PC-3 (cell line): ENCODE measurements at regions not wholly inside any gene's neighbourhood (a gene's known extent, or its start where the extent isn't known, plus 50 kb on each side); places are given as distances from the start of the nearest gene placed in this dataset.
A peak's percentile ranks its signal among the peaks of the same experiment; 100 is the strongest.

Source experiments
- ATAC-seq: fragments of 200-7000 bp; cut with Tn5 transposase; 2 replicates; pipeline ENCODE4 v1.9.1; 2020; ENCODE audit warnings: mild to moderate bottlenecking, moderate library complexity
- BruUV-seq: library from RNA; stranded (reverse); fragments of 400-500 nt; replicated peaks from 2 replicates; lab custom pipeline; 2021; lab: Mats Ljungman, UMichigan
- CTCF ChIA-PET: fragments of 300-600 bp; sonication (Branson Sonifier 250); formaldehyde crosslinking; loops from one replicate; lab custom pipeline; 2022; ENCODE audit warnings: antibody characterized with exemption; lab: Charles Lee
- POLR2A ChIA-PET: fragments of 300-600 bp; sonication (Branson Sonifier 250); formaldehyde crosslinking; loops from one replicate; lab custom pipeline; 2022; ENCODE audit warnings: antibody characterized with exemption; ENCODE audit not compliant: unreplicated experiment; lab: Charles Lee
- DNase-seq: peaks from one replicate; pipeline ENCODE4 v3.0.0-alpha.2; 2015
- H2AFZ ChIP-seq: fragments of 300-600 bp; sonication (generic); 2 replicates; pipeline ENCODE4 v1.6.0; 2016; ENCODE audit warnings: antibody characterized with exemption, low read length
- H3F3A ChIP-seq: fragments of 300-600 bp; sonication (generic); one replicate; pipeline ENCODE4 v1.6.0; 2017; ENCODE audit warnings: antibody characterized with exemption, low read length, control low read depth, mild to moderate bottlenecking; ENCODE audit not compliant: unreplicated experiment
- H3K27ac ChIP-seq: fragments of 300-600 bp; sonication (generic); 2 replicates; pipeline ENCODE4 v1.5.1; 2016; ENCODE audit warnings: mild to moderate bottlenecking, low read length
- H3K27me3 ChIP-seq: fragments of 300-600 bp; sonication (generic); 2 replicates; pipeline ENCODE4 v1.6.1; 2016; ENCODE audit warnings: low read length, mixed read lengths
- H3K36me3 ChIP-seq: fragments of 300-600 bp; sonication (generic); 2 replicates; pipeline ENCODE4 v1.6.1; 2016; ENCODE audit warnings: low read depth, mixed run types, low read length, mixed read lengths
- H3K4me1 ChIP-seq: fragments of 300-600 bp; sonication (generic); 2 replicates; pipeline ENCODE4 v1.5.1; 2016; ENCODE audit warnings: low read length; ENCODE audit not compliant: insufficient read depth
- H3K4me2 ChIP-seq: fragments of 300-600 bp; sonication (generic); 2 replicates; pipeline ENCODE4 v1.6.0; 2016; ENCODE audit warnings: low read length
- H3K4me3 ChIP-seq: fragments of 300-600 bp; sonication (generic); 2 replicates; pipeline ENCODE4 v1.5.1; 2016; ENCODE audit warnings: mild to moderate bottlenecking, low read length, mixed read lengths
- H3K79me2 ChIP-seq: fragments of 300-600 bp; sonication (generic); 2 replicates; pipeline ENCODE4 v1.6.1; 2017; ENCODE audit warnings: low read length, mixed read lengths
- H3K9ac ChIP-seq: fragments of 300-600 bp; sonication (generic); 2 replicates; pipeline ENCODE4 v1.6.0; 2016; ENCODE audit warnings: mild to moderate bottlenecking, low read length
- H3K9me2 ChIP-seq: fragments of 300-600 bp; sonication (generic); replicated peaks from 2 replicates; pipeline ENCODE4 v1.6.1; 2016; ENCODE audit warnings: mixed run types, low read length, mixed read lengths
- H3K9me3 ChIP-seq: fragments of 300-600 bp; sonication (generic); 2 replicates; pipeline ENCODE4 v1.6.1; 2016; ENCODE audit warnings: low read length, mixed read lengths
- H4K20me1 ChIP-seq: fragments of 300-600 bp; sonication (generic); 2 replicates; pipeline ENCODE4 v1.6.1; 2016; ENCODE audit warnings: low read length, mixed read lengths
- EZH2 ChIP-seq: fragments of 300-600 bp; sonication (generic); IDR thresholded peaks from one replicate; pipeline ENCODE4 v1.6.1; 2017; ENCODE audit warnings: antibody characterized with exemption, mild to moderate bottlenecking, low read length; ENCODE audit not compliant: unreplicated experiment
- EZH2phosphoT487 ChIP-seq: fragments of 300-600 bp; sonication (generic); IDR thresholded peaks from 2 replicates; pipeline ENCODE4 v1.6.1; 2018; ENCODE audit warnings: mild to moderate bottlenecking, antibody characterized with exemption, low read length, borderline replicate concordance
- intact Hi-C: fragments of 100-400 bp; cut with micrococcal nuclease; formaldehyde crosslinking; loops from 2 replicates; pipeline ENCODE4 v1.9.0; 2023
- TF ChIP-seq, protein P1 (sequence below): fragments of 300-600 bp; sonication (generic); conservative IDR thresholded peaks from 2 replicates; pipeline ENCODE4 v1.5.1; 2017; ENCODE audit warnings: antibody characterized with exemption, low read depth, mild to moderate bottlenecking, low read length

DNA sequence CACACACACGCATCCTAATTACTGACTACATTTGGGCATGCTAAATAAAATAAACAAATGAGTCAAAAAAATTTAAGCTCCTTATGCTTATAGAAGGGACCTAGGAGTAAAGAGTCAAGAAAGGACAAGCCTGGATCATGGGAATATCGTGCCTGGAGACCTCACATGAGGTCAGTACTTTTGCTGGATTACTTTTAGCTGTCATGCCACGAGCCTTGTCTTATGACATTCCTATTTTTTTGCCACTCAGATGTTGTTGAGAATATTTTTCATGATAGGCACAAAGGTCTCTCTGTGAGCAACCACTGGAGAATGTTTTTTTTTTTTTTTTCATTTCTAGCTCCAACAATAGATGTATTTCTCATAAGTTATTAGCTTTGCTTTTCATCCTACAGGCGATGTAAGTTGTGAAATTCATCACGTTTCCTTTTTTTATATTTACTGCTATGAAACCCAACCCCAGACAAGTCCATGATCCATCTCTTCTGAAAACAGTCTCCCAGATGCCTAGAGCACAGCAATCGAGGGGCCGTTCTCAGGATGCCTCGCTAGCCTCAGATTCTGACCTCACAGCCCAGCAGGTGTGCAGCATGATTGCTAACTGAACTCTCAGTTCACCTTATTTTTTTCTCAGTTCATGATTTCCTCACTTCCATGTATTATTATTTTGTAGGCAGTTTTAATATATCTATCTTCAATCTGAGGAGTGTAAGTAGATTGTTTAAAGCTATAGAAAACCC, 464.5 kb downstream of the IRS1 start:
- H3K4me1 ChIP-seq, result peaks cover 11% of the 10 kb centered on the region
- TF ChIP-seq, protein P1, sequence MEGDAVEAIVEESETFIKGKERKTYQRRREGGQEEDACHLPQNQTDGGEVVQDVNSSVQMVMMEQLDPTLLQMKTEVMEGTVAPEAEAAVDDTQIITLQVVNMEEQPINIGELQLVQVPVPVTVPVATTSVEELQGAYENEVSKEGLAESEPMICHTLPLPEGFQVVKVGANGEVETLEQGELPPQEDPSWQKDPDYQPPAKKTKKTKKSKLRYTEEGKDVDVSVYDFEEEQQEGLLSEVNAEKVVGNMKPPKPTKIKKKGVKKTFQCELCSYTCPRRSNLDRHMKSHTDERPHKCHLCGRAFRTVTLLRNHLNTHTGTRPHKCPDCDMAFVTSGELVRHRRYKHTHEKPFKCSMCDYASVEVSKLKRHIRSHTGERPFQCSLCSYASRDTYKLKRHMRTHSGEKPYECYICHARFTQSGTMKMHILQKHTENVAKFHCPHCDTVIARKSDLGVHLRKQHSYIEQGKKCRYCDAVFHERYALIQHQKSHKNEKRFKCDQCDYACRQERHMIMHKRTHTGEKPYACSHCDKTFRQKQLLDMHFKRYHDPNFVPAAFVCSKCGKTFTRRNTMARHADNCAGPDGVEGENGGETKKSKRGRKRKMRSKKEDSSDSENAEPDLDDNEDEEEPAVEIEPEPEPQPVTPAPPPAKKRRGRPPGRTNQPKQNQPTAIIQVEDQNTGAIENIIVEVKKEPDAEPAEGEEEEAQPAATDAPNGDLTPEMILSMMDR, result no peak
- TF ChIP-seq EZH2phosphoT487, result no peak
- TF ChIP-seq EZH2, result no peak
- CTCF ChIA-PET, result interaction anchor here (0.6 kb wide), 1 partner anchor 9 kb away, joined by 3 read pairs; no protein-coding TSS in a partner anchor
- no peaks in the 10 kb centered on the region for H3K9me3 ChIP-seq
- no peak overlapping the region for H3K27ac ChIP-seq
- no peaks in the 10 kb centered on the region for H3K27me3 ChIP-seq
- no TSS peak for BruUV-seq
- no peaks in the 10 kb centered on the region for H3F3A ChIP-seq
- H3K4me2 ChIP-seq, result no peak overlapping the region
- H3K79me2 ChIP-seq, result no peaks in the 10 kb centered on the region
- no peaks in the 10 kb centered on the region for H3K36me3 ChIP-seq
- intact Hi-C loops, result no loop called here
- DNase-seq (peak; percentile 3), ATAC-seq (no peak)
- no peaks in the 10 kb centered on the region for H3K9me2 ChIP-seq
- H3K9ac ChIP-seq, result no peak overlapping the region
- H2AFZ ChIP-seq, result no peak overlapping the region
- H3K4me3 ChIP-seq, result no peak overlapping the region
- POLR2A ChIA-PET, result interaction anchor here (0.6 kb wide), 1 partner anchor 43 kb away, joined by 5 read pairs; no protein-coding TSS in a partner anchor
- H4K20me1 ChIP-seq, result no peaks in the 10 kb centered on the region

DNA sequence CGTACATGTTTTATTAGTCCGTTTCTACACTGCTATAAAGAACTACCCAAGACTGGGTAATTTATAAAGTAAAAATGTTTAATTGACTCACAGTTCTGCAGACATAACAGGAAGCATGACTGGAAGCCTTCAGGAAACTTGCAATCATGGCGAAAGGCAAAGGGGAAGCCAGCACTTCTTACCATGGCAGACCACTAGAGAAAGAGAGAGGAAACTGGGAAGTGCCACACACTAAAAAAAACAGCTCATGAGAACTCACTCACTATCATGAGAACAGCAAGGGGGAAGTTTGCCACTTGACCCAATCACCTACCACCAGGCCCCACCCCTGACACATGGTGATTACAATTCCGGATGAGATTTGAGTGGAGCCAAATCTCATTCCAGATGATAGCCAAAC, 466.2 kb downstream of the IRS1 start:
- no peaks in the 10 kb centered on the region for H3K79me2 ChIP-seq
- no peak overlapping the region for H3K4me3 ChIP-seq
- H3K9me3 ChIP-seq, result no peaks in the 10 kb centered on the region
- intact Hi-C loops, result no loop called here
- no peak for ATAC-seq
- H3K4me2 ChIP-seq, result no peak overlapping the region
- TF ChIP-seq, protein P1, result no peak
- TF ChIP-seq EZH2phosphoT487 (no peak), EZH2 (no peak)
- CTCF ChIA-PET, result no interaction called here
- BruUV-seq, result no TSS peak
- H3K9me2 ChIP-seq, result no peaks in the 10 kb centered on the region
- no peak overlapping the region for H3K27ac ChIP-seq
- no peak overlapping the region for H2AFZ ChIP-seq
- H3K9ac ChIP-seq, result no peak overlapping the region
- H3F3A ChIP-seq, result no peaks in the 10 kb centered on the region
- H4K20me1 ChIP-seq, result no peaks in the 10 kb centered on the region
- DNase-seq, result no peak
- POLR2A ChIA-PET, result no interaction called here
- no peaks in the 10 kb centered on the region for H3K36me3 ChIP-seq
- no peaks in the 10 kb centered on the region for H3K27me3 ChIP-seq
- H3K4me1 ChIP-seq, result peaks cover 11% of the 10 kb centered on the region

DNA sequence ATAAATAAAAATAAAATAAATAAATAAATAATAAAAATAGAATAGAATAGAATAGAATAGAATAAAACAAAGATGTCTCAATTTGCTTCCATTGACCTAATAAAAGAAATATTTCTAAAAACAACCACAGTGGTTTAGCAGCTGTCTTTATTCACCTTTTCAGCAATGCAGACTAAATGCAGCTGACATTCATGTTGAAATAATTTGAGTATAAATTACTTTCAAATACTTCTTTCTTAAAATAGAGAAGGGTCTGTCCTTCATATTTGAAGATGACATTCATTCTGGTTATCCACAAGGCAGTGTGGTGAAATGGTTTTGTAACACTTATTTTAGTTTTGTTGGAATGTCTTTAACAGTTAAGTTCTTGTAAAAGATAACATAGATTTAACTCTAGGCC, 469.4 kb downstream of the IRS1 start:
- ChIA-PET CTCF (no interaction called here), POLR2A (no interaction called here)
- Histone ChIP-seq H3F3A (no peaks in the 10 kb centered on the region), H3K36me3 (no peaks in the 10 kb centered on the region), H3K79me2 (no peaks in the 10 kb centered on the region), H3K4me3 (no peak overlapping the region), H3K27me3 (no peaks in the 10 kb centered on the region), H3K9me2 (no peaks in the 10 kb centered on the region), H2AFZ (no peak overlapping the region), H4K20me1 (no peaks in the 10 kb centered on the region), H3K4me2 (no peak overlapping the region), H3K9ac (no peak overlapping the region), H3K27ac (no peak overlapping the region), H3K9me3 (no peaks in the 10 kb centered on the region), H3K4me1 (peaks cover 11% of the 10 kb centered on the region)
- ATAC-seq (no peak), DNase-seq (no peak)
- TF ChIP-seq EZH2 (no peak), EZH2phosphoT487 (no peak)
- TF ChIP-seq, protein P1, result no peak
- intact Hi-C loops, result no loop called here
- BruUV-seq, result no TSS peak
